ENCODE measurements at regions not wholly inside any gene's neighbourhood (a gene's known extent, or its start where the extent isn't known, plus 50 kb on each side); places are given as distances from the start of the nearest gene placed in this dataset.

DNA sequence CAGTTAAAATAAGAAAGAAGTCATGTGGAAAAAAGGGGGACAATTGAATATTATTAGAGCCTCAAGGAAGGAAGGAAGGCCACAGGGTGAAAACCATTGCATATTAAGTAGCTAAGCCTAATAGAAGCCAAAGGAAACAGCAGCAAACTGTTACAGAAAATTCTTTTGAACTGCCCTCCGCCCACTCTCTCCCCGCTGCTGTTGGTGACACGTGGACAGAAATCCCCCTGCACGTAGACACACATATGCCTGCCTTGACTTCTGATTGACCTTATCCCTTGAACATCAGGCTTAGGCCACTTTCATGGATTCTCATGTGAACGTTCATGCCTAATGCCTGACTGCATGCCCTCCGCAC is 229.1 kb downstream of the KCNRG start:
- Histone ChIP-seq H2AK5ac (ENCODE audit: insufficient read length, low read length) (no peak overlapping the region), H2BK20ac (ENCODE audit: low read depth, low read length, poor library complexity, severe bottlenecking) (no peak overlapping the region), H2BK15ac (ENCODE audit: low read depth, low read length) (no peak overlapping the region), H4K20me1 (ENCODE audit: control insufficient read depth, insufficient read depth, insufficient read length) (no peaks in the 10 kb centered on the region), H3T11ph (ENCODE audit: low read length) (no peak overlapping the region), H3K27me3 (ENCODE audit: insufficient read depth, low read length) (no peaks in the 10 kb centered on the region), H3K14ac (ENCODE audit: insufficient read depth, low read length) (no peak overlapping the region), H3K9me3 (ENCODE audit: control insufficient read depth, low read depth, low read length) (no peaks in the 10 kb centered on the region), H2AFZ (ENCODE audit: low read length) (no peak overlapping the region), H4K8ac (replicated peaks; ENCODE audit: insufficient read length, low read depth, low read length) (no peak overlapping the region), H4K91ac (ENCODE audit: insufficient read length, low read depth, low read length) (no peak overlapping the region), H3K18ac (ENCODE audit: insufficient read length, low read depth, low read length) (no peak overlapping the region), H3K4ac (ENCODE audit: low read depth, low read length) (no peak overlapping the region), H3K23ac (ENCODE audit: insufficient read length, low read depth, low read length) (no peak overlapping the region), H3K4me1 (ENCODE audit: insufficient read depth, low read length) (no peaks in the 10 kb centered on the region), H3K56ac (ENCODE audit: insufficient read length, low read depth, low read length) (no peak overlapping the region), H4K5ac (ENCODE audit: insufficient read length, low read depth, low read length) (no peak overlapping the region), H3K9ac (ENCODE audit: extremely low read depth, insufficient read length, low read length) (no peak overlapping the region), H3K79me1 (ENCODE audit: insufficient read depth, low read depth, low read length, poor library complexity, severe bottlenecking) (no peaks in the 10 kb centered on the region), H3K79me2 (ENCODE audit: insufficient read depth, low read length) (no peaks in the 10 kb centered on the region), H3K4me2 (ENCODE audit: insufficient read depth, insufficient read length, low read length) (no peak overlapping the region), H3K27ac (ENCODE audit: insufficient read length, low read depth, low read length) (no peak overlapping the region), H3K23me2 (ENCODE audit: insufficient read length, low read depth, low read length, poor library complexity, severe bottlenecking) (no peaks in the 10 kb centered on the region), H2BK12ac (ENCODE audit: insufficient read length, low read depth, low read length) (no peak overlapping the region), H2BK5ac (ENCODE audit: insufficient read length, low read length) (no peak overlapping the region), H2BK120ac (ENCODE audit: low read depth, low read length, poor library complexity, severe bottlenecking) (no peak overlapping the region)
- H3K36me3 Mint-ChIP-seq (ENCODE audit: insufficient read depth in 1 of 3, low read depth in 3 of 3), result no peaks in the 10 kb centered on the region
- H3K4me3 Mint-ChIP-seq, result no peak overlapping the region
- no CpG with 5 or more reads among the region's 6 CpGs for WGBS (ENCODE audit: extremely low coverage, insufficient read length, low lambda C conversion rate)
- TF ChIP-seq, protein P1, sequence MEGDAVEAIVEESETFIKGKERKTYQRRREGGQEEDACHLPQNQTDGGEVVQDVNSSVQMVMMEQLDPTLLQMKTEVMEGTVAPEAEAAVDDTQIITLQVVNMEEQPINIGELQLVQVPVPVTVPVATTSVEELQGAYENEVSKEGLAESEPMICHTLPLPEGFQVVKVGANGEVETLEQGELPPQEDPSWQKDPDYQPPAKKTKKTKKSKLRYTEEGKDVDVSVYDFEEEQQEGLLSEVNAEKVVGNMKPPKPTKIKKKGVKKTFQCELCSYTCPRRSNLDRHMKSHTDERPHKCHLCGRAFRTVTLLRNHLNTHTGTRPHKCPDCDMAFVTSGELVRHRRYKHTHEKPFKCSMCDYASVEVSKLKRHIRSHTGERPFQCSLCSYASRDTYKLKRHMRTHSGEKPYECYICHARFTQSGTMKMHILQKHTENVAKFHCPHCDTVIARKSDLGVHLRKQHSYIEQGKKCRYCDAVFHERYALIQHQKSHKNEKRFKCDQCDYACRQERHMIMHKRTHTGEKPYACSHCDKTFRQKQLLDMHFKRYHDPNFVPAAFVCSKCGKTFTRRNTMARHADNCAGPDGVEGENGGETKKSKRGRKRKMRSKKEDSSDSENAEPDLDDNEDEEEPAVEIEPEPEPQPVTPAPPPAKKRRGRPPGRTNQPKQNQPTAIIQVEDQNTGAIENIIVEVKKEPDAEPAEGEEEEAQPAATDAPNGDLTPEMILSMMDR (conservative IDR thresholded peaks at IDR 0.05), result no peak
- no peak overlapping the region; a peak in 1 of 7 replicates for H3K27ac Mint-ChIP-seq
- no peaks in the 10 kb centered on the region for H3K9me3 Mint-ChIP-seq
- peaks cover 11 to 13% of the 10 kb centered on the region in 2 experiments for H3K4me1 Mint-ChIP-seq
- H3K27me3 Mint-ChIP-seq (ENCODE audit: low read depth), result no peaks in the 10 kb centered on the region; the same call in 1 of the 2 replicates
- DNase-seq, result no peak

Measured in H9 (cell line).